GM18870 (cell line): ENCODE measurements at regions not wholly inside any gene's neighbourhood (a gene's known extent, or its start where the extent isn't known, plus 50 kb on each side); places are given as distances from the start of the nearest gene placed in this dataset.

Experiments used
- ATAC-seq: cut with Tn5 transposase; IDR thresholded peaks from one replicate; pipeline ENCODE4 v1.9.1; 2021; ENCODE audit warnings: moderate library complexity; ENCODE audit not compliant: unreplicated experiment

- no peak for ATAC-seq
Observed at GRCh38 chr2:6443061-6443823, 422.5 kb downstream of the CMPK2 start.

- ATAC-seq, result no peak
Observed at GRCh38 chr2:6444514-6444913, 421.2 kb downstream of the CMPK2 start.

- ATAC-seq, result no peak
Observed at GRCh38 chr2:6445156-6445555, 420.6 kb downstream of the CMPK2 start.

GRCh38 chr2:6446938-6447608 lies 418.6 kb downstream of the CMPK2 start:
- ATAC-seq, result no peak

- no peak for ATAC-seq
Observed at GRCh38 chr2:6448893-6449292, 416.8 kb downstream of the CMPK2 start.

GRCh38 chr2:6449343-6449742 lies 416.4 kb downstream of the CMPK2 start:
- ATAC-seq, result no peak

GRCh38 chr2:6452702-6453481 lies 412.8 kb downstream of the CMPK2 start:
- no peak for ATAC-seq

GRCh38 chr2:6454286-6454990 lies 411.3 kb downstream of the CMPK2 start:
- ATAC-seq, result no peak

- ATAC-seq, result no peak
Observed at GRCh38 chr2:6459138-6459537, 406.6 kb downstream of the CMPK2 start.

GRCh38 chr2:6470518-6470917 lies 395.2 kb downstream of the CMPK2 start:
- no peak for ATAC-seq

- ATAC-seq, result no peak
Observed at GRCh38 chr2:6471419-6471818, 394.3 kb downstream of the CMPK2 start.

- ATAC-seq, result no peak
Observed at GRCh38 chr2:6474161-6475140, 391.3 kb downstream of the CMPK2 start.

- no peak for ATAC-seq
Observed at GRCh38 chr2:6475155-6475940, 390.4 kb downstream of the CMPK2 start.

GRCh38 chr2:6480514-6480913 lies 385.2 kb downstream of the CMPK2 start:
- ATAC-seq, result no peak

- no peak for ATAC-seq
Observed at GRCh38 chr2:6482256-6482655, 383.5 kb downstream of the CMPK2 start.

- ATAC-seq, result no peak
Observed at GRCh38 chr2:6487765-6488164, 377.9 kb downstream of the CMPK2 start.

- no peak for ATAC-seq
Observed at GRCh38 chr2:6492573-6492972, 373.1 kb downstream of the CMPK2 start.

- no peak for ATAC-seq
Observed at GRCh38 chr2:6493266-6493665, 372.4 kb downstream of the CMPK2 start.

GRCh38 chr2:6493669-6494068 lies 372.0 kb downstream of the CMPK2 start:
- ATAC-seq, result no peak
